ENCODE measurements at regions not wholly inside any gene's neighbourhood (a gene's known extent, or its start where the extent isn't known, plus 50 kb on each side); places are given as distances from the start of the nearest gene placed in this dataset.

DNA sequence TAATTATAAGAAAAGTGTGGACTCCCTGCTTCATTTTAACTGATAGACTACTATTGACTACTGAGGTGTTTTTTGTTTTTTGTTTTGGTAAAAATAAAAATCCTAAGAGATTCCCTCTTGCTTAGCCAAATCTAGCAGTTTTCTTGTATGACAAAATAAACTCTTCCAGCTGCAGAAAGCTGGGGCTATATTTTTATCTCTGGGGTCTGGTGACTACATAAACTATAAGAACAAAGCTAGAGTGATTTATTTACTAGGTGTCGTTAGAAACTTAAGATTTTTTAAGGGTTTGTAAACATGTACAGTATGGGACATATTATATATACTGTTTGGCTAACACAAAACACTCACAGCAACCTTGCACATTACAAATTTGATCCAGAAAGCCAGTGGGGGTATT, 467.4 kb upstream of the MPDZ start:
- no peak overlapping the region for H3K4me3 ChIP-seq (ENCODE audit: low read depth, low read length)
- DNase-seq (ENCODE audit: low read depth): no peak
- TF ChIP-seq, protein P1, sequence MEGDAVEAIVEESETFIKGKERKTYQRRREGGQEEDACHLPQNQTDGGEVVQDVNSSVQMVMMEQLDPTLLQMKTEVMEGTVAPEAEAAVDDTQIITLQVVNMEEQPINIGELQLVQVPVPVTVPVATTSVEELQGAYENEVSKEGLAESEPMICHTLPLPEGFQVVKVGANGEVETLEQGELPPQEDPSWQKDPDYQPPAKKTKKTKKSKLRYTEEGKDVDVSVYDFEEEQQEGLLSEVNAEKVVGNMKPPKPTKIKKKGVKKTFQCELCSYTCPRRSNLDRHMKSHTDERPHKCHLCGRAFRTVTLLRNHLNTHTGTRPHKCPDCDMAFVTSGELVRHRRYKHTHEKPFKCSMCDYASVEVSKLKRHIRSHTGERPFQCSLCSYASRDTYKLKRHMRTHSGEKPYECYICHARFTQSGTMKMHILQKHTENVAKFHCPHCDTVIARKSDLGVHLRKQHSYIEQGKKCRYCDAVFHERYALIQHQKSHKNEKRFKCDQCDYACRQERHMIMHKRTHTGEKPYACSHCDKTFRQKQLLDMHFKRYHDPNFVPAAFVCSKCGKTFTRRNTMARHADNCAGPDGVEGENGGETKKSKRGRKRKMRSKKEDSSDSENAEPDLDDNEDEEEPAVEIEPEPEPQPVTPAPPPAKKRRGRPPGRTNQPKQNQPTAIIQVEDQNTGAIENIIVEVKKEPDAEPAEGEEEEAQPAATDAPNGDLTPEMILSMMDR (conservative IDR thresholded peaks at IDR 0.05; ENCODE audit: low read depth, low read length): no peak

DNA sequence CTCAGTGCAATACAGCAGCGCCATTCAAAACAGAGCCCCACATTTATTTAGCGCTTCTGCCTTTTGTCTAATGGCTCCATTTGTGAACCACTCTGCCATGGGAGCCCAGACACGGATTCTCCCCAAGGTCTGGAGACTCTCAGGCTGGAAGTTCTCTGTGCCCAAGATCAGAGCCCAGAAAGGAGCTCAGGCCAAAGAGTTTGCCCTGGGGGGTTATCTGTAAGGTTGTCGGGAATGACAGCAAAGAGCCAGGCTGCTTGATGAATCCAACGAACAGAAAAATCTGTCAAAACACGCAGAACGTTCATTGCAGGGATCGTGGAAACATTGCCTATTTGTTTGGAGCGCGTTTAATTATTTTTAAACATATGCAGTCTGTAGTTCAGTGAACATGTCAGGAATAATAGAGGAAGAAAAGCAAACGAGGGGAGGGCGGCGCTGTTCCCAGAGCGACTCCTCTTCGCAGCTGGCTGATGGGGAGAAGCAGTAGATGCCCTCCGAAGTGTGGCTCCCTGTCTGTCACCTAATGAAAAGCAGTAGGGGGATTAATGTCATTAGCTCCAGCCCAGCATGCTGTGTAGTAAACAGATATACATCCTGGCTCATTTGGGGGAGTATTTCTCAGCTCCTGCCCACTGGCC, 464.9 kb upstream of the MPDZ start:
- no peak for DNase-seq (ENCODE audit: low read depth)
- TF ChIP-seq, protein P1 (conservative IDR thresholded peaks at IDR 0.05; ENCODE audit: low read depth, low read length): no peak
- H3K4me3 ChIP-seq (ENCODE audit: low read depth, low read length): no peak overlapping the region

- DNase-seq (ENCODE audit: low read depth): no peak
- TF ChIP-seq, protein P1 (conservative IDR thresholded peaks at IDR 0.05; ENCODE audit: low read depth, low read length): no peak
These were observed 458.4 kb upstream of the MPDZ start for GRCh38 chr9:13737885-13738284.

DNA sequence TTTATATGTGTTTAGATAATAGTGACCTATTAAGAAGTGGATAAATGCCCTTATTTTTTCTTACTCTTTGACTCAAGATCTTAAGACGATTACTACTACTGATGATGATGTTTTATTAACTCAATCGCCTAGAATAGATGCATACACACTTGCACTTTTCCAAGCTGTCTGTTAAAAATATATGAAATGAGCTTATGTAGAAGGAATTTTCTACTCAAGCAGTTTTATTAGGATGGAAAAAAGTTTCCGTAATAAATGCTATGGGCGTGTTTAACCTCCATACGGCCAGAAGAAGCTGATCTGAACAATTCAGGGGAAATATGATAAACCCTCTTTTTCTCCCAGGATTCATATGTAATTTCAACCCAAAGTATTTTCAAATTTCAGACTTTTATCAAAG, 455.7 kb upstream of the MPDZ start:
- H3K4me3 ChIP-seq (ENCODE audit: low read depth, low read length): no peak overlapping the region
- TF ChIP-seq, protein P1 (conservative IDR thresholded peaks at IDR 0.05; ENCODE audit: low read depth, low read length): no peak
- DNase-seq (ENCODE audit: low read depth): no peak

More at GRCh38 chr9:13737885-13738284, 458.4 kb upstream of the MPDZ start:
- H3K4me3 ChIP-seq (ENCODE audit: low read depth, low read length): no peak overlapping the region

DNA sequence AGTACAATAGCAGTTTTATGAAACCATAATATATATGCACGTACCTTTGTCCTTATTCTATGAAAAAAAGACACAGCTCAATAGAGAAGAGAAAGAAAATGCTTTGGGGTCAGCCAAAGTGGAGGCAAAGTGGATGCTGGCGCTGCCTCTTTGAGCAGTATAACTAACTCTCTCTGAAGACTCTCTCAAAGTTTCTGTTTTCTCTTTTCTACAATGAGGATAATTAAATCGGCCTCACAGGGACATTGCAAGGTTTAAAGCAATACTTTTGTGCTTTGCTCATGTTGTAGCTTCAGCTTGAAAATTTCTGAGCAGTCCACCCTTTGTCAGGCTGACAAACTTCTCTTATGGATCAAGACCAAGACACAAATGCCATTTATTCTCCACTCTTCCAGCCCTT, 455.1 kb upstream of the MPDZ start:
- TF ChIP-seq, protein P1 (conservative IDR thresholded peaks at IDR 0.05; ENCODE audit: low read depth, low read length): no peak
- H3K4me3 ChIP-seq (ENCODE audit: low read depth, low read length): no peak overlapping the region
- no peak for DNase-seq (ENCODE audit: low read depth)

DNA sequence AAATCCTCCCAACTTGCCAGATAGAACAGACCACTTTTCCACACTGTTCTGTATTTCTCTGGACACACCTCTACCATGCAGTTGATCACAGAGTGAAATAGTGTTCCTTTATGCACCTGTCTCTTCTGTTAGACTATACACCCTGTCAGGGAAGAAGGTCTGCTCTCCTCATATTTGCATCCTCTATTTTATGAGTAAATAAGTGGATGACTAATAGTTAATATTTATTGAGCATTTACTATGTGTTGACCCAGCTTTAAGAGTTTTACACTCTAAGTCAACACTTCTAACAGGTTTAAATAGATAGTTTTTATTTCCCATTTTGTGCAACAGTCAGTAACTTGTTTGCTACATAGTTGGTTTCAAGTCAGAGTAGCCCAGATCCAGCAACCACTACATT, 452.8 kb upstream of the MPDZ start:
- DNase-seq (ENCODE audit: low read depth): no peak
- TF ChIP-seq, protein P1 (conservative IDR thresholded peaks at IDR 0.05; ENCODE audit: low read depth, low read length): no peak
- no peak overlapping the region for H3K4me3 ChIP-seq (ENCODE audit: low read depth, low read length)

DNA sequence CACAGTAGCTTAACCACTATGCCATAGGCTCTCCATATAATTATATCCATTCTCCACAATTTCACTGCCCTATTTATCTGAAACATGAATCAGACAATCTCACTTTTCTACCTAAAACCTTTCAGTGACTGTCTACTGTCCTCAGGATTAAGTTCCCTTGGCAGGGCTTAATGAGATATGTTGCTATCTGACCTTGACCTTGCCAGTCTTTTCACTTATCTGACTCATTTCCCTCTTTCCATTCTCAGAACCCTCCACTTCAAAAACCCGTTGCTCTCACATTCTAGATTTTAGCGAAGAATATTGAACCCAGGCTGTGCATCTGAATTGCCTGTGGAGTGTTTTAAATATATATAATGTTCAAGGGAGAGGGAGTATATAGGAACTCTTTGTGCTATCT, 452.1 kb upstream of the MPDZ start:
- DNase-seq (ENCODE audit: low read depth): no peak
- TF ChIP-seq, protein P1 (conservative IDR thresholded peaks at IDR 0.05; ENCODE audit: low read depth, low read length): no peak
- H3K4me3 ChIP-seq (ENCODE audit: low read depth, low read length): no peak overlapping the region

All from choroid plexus epithelial cell (primary cell).